GM19240 (cell line): ENCODE measurements at regions not wholly inside any gene's neighbourhood (a gene's known extent, or its start where the extent isn't known, plus 50 kb on each side); places are given as distances from the start of the nearest gene placed in this dataset.

ENCODE experiments used
- DNase-seq: peaks from one replicate; pipeline ENCODE4 v3.0.0; 2011; ENCODE audit warnings: low spot score; ENCODE audit not compliant: insufficient read length

GRCh38 chr4:111475666-111476065 is 669.6 kb upstream of the FAM241A start:
- no peak for DNase-seq

DNA sequence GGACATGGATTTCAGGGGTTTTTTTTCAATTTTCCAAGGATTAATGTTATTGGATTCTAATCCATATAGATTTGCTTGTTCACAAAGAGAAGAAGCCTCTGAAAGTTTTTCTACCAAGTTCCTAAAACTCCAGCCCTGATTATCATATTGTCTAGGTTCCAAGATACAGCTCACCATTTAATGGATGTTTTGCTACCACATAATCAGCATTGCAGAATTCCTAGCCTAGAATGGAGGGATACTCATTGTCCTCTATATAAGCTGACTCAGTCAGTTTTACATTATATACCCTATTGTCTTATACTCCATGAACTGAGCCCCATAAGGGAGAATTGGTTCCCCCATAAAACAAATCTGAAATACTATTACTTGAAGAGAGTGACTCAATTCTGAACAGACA is 664.7 kb upstream of the FAM241A start:
- DNase-seq = no peak

DNA sequence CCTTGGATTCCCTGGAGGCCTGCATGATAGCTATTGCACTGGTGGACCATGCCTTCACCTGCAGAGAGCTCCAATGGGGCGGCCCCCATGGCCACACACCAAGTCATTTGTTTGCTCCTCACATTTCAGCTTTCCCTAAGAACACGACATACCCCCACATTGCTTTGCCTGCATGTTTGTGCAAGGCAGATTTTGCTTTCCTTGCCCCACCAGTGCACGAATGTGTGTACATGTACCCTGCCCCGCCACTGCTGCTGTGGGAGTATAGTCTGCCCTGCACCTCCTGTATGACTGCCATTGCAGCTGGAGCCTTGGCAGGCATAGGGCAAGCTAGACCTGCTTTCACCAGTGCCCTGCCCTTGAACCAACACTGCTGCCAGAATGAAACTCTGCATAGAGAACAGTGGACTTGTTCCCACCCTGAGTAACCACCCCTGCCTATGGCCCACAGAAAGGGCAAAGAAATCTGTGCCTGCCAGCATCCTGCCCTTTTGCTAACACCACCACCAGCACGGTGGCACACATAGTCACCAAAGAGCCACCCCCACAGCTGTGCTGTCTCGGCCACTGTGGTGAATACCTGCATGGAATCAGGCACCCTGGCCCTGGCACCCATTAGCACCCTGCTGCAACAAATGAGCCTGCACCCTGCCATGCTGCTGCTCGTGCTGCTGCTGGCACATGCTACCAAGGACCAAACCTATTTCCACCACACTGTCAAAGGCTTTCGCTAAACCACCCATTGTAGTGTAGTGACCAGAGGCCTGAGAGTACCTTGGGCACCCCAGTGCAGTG is 661.7 kb upstream of the FAM241A start:
- no peak for DNase-seq

GRCh38 chr4:111492496-111492895 is 652.8 kb upstream of the FAM241A start:
- DNase-seq = no peak

DNA sequence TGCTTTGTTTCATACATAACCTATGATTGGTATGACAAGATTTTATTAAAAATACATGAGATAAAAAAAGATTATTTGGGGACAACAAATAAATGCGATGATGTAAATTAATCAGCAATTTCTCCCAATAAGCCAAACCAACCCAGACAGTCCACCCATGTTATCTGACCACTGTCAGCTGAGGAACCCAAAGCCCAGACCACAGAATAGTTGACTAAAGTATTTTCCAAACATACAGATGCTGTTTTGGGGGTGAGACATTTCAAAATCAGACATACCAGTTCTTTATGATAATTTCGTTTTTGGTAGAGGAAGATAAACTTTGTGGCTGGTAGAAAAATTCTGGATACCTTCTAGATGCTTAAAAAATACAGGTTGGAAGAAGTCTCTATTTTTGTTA is 650.8 kb upstream of the FAM241A start:
- no peak for DNase-seq

DNA sequence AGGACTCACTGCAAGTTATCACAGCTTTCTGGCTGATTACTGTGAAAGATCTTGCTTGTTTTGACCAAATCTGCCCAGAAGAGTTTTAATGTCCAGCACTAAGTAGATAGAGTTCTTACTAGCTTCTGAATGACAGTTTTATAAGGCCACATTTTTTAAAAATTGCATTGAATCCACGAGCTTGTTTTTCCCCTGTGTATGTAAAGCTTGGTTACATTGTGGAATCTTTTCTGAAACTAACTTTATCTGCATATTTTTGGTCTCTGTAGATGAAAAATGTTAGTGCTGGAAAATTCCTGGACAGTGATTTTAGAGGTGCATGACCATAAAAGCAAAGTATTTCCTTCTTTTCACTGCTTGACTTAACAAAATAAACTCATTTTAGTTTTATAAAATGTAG is 650.3 kb upstream of the FAM241A start:
- DNase-seq = no peak

GRCh38 chr4:111499291-111499690 is 646.0 kb upstream of the FAM241A start:
- DNase-seq = no peak

DNA sequence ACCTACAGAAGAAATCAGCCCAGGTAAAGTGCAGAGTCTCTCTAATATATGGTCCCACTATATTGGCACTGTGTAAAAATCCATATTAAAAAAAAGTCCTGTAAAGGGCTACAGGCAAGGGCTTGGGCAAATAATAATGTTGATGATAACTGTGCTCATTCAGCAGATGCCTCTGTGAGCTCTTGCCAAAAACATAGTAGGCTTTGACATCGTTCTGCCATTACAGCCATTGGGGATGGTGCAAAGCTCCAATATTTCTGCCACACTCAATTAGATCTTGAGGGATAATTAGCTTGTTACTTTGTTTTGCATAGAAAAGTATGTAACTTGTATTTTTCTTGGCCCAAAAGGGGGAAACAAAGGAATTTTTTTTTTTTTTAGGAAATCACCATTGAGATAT is 645.5 kb upstream of the FAM241A start:
- DNase-seq = no peak

DNA sequence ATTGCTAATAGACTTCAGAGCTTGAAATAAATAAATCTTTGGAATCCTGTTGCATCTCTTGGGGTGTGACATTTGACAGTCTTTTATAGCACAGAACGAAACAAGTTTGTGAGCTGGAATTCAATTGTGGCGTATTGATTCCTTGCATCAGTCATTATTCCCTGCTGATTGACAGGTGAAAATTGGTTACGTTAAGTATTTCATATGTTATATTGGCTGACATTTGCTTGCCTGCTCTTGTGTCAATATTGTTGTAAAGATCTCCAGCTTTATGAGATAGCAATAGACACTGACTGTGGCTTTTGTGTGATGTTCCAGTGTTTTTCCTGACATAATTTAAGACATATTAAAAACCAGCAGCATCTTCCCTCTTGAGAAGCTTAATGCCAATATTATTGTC is 644.4 kb upstream of the FAM241A start:
- no peak for DNase-seq

GRCh38 chr4:111501946-111502345 is 643.3 kb upstream of the FAM241A start:
- no peak for DNase-seq

DNA sequence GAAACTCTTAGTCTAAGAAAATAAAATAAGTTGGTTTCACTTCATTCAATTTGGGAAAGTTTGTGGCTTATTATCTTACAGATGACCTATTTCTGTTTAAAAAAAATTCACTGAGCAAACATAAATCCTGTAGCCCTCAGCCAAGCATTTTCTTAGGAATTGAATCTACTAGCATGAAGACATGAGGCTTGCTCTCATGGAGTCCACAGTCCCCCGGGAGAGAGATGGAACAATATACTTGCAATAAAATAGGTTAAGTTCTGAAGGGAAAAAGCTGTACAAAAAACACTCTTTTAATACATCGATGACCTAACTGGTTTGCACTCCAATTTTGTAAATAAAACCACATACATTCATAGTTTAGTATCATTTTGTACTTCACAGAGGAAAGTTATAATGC is 642.6 kb upstream of the FAM241A start:
- no peak for DNase-seq

- no peak for DNase-seq
Measured at GRCh38 chr4:111506706-111507105, 638.5 kb upstream of the FAM241A start.

GRCh38 chr4:111510535-111510934 is 634.7 kb upstream of the FAM241A start:
- DNase-seq = no peak

DNA sequence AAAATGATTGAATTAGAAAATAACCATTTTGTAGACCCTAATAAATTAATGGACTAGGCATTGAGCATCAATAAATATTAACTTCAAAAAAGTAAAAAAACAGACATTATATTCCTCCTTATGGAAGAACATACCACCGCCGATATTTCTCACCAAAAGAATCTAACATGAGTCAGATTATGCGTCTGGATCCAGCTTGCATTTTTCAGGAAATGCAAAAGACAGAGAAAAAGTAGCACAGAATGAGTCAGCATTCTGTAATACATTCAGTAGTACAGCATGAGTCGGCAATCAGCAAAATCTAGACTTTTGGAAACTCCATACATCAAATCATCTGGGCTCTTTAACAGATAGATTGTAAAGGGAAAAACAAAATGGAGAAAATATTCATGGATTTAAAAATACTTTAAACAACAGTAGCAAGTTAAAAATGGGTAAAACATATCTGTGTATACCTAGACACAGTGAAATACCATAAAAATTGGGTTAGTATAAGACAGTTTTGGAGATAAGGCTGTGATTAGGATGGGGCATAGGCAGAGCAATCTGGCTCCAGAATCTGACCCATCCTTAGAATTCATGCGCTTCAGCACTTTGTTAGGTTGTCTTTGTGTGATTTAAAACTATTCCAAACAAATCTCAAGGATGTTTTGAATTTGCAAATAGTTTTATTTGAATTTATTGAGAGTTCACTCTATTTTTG is 633.0 kb upstream of the FAM241A start:
- no peak for DNase-seq

- DNase-seq = no peak
Measured at GRCh38 chr4:111519683-111520082, 625.6 kb upstream of the FAM241A start.

DNA sequence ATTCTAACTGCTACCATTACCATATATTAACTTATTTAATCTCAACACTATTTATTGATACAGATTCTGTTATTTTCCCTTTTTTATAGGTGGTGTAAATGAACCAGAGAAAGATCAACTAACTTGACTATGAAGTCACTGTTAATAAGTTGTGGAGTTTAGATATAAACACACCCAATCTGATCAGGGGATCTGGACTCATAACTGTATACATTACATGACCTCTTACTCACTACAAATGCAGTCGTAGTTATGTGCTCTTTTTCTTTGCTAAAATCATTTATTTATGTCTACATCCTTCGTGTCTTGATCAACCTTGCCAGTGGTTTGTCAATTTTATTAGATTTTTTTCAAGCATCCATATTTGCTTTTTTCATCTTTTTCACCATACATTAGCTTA is 614.8 kb upstream of the FAM241A start:
- no peak for DNase-seq

GRCh38 chr4:111535792-111536191 is 609.5 kb upstream of the FAM241A start:
- no peak for DNase-seq

- no peak for DNase-seq
Measured at GRCh38 chr4:111537165-111537564, 608.1 kb upstream of the FAM241A start.

DNA sequence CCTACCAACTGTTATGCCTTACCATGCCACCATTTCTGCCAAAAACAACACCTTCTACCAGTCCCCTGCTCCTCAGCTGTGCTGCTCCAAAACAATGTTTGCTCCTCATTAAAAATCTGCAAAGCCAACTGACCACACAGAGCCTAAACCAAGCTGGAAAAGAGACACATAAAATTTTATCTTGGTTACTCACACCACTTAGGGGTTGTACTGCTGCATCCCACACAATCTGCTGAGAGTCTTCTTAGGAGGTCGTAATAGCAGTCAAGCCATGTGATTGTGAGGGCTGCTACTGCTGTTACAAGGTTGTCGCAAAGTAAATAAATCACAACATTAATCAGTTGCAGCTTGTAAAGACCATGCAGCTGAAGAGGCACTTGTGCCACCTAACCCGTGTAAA is 607.4 kb upstream of the FAM241A start:
- DNase-seq = no peak

- no peak for DNase-seq
Measured at GRCh38 chr4:111540671-111541070, 604.6 kb upstream of the FAM241A start.

DNA sequence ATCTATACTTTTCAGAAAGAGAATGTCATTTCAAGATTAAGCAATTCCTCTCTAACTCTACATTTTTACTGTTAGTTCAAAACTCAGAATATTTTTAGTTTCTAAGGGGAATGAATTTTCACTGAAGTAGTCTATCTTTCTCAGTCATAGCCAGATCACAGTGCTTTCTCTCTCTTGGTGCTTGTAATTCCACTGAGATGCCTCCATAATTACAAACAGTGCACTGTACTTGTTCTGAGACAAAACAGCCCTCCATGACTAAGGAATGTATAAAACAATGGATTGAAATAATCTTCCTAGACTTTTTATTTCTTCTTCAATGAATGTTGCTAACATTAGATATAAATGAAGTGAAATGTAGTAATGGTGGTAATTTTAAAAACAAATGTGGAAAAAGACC is 603.2 kb upstream of the FAM241A start:
- DNase-seq = no peak

DNA sequence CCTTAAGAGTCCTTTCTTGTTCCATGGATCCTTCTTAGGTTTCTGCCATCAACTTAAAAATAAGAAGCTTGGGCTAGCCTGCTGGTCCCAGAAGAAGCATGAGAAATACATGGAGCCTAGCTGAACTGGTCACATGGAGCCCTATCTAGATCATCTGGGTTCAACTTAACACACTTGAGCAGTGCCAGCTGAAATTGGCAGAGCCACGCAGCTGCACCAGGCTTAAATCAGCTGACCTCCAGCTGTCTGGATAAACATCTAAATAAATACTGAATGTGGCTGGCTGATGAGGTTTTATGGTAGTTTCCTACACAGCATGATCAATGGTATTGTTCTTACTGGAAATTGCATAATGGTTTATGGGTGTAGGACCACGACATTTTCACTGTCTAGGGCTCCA is 598.4 kb upstream of the FAM241A start:
- no peak for DNase-seq

DNA sequence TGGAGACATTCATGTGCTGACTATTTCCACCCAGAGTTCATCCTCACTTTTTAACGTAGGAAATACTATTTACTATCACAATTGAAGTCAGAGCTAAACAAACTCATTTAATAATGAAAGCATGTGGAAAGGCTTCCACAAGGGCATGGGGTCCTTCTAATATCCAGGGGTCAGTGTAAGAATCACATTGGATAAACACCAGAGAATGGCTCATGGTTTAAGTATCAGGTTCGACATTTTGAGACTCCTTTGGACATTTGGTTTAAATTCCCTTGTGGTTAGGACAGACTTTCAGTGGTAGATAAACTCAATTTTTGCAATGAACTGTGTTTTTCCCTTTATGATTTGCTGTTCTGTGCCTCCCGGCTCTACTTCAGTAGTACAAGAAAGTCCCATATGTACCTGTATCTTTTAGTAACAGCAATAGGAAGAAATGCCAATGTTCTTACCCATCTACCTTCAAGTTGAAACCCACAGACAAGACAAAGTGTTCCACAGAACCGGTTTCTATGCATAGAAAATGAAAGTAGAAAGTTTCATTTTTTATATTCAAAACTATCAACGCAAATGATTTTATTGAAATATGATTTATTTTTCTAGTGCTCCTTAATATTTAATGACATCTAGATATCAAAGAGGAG is 589.0 kb upstream of the FAM241A start:
- no peak for DNase-seq
